PC-9 (cell line): ENCODE measurements at regions not wholly inside any gene's neighbourhood (a gene's known extent, or its start where the extent isn't known, plus 50 kb on each side); places are given as distances from the start of the nearest gene placed in this dataset.

Source experiments
- CTCF ChIP-seq: fragments of 200-600 bp; sonication (generic); conservative IDR thresholded peaks from 2 replicates; pipeline ENCODE4 v1.6.1; 2017; ENCODE audit warnings: mixed run types, antibody characterized with exemption, mild to moderate bottlenecking, moderate library complexity
- EZH2 ChIP-seq: fragments of 200-600 bp; sonication (generic); IDR thresholded peaks from 2 replicates; pipeline ENCODE4 v1.8.0; 2017; ENCODE audit warnings: antibody characterized with exemption, low read depth

DNA sequence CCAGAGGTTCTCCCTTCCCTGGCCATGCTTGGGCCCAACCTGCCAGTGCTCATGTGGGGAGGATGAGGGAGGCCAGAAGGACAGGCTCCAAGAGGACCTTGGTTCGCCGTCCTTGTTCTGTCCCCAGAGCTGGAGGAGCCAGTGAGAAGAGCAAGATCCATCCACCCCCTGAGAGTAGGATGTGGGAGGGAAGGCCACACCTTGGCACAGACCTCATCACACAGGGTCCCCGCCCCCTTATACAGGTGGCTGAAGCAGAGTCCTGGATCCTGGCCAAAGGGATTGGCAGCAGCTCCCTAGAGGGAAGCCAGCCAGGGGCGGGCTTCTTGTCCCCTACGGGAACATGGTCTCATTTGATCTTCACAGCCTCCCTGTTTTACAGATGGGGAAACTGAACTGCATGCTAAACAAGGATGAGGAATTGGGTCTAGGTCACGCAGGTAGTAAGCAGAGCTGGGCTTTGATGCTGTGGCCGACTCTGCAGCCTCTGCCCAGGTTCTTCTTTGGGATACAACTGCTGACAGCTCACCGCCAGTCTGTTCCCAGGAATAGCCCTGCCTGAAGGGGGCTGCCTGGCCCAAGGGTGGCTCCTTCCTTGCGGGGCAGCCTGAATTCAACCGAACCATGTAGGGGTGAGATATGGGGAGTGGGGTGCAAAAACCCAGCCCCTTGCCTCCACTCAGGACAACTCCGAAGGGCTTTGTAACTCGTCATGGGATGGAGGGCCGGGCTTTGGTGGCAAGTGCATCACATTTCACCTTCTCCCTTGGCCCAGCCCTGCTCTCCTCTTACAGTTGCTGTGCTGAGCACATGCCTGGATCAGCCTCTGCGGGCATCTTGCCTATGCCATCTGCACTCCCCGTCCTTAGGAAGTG is 62.2 kb upstream of the KDM7A start:
- TF ChIP-seq CTCF, result no peak
- no peak for TF ChIP-seq EZH2
